ENCODE measurements at regions not wholly inside any gene's neighbourhood (a gene's known extent, or its start where the extent isn't known, plus 50 kb on each side); places are given as distances from the start of the nearest gene placed in this dataset.

GRCh38 chr12:41804026-41804425 is 340.6 kb downstream of the GXYLT1 start (continued):
- TF ChIP-seq ZNF341 (tag by site-specific recombination; IDR thresholded peaks at IDR 0.05; ENCODE audit: low read depth) (no peak), ZNF350 (tag by site-specific recombination; IDR thresholded peaks at IDR 0.05) (no peak)
- TF ChIP-seq, protein P1, sequence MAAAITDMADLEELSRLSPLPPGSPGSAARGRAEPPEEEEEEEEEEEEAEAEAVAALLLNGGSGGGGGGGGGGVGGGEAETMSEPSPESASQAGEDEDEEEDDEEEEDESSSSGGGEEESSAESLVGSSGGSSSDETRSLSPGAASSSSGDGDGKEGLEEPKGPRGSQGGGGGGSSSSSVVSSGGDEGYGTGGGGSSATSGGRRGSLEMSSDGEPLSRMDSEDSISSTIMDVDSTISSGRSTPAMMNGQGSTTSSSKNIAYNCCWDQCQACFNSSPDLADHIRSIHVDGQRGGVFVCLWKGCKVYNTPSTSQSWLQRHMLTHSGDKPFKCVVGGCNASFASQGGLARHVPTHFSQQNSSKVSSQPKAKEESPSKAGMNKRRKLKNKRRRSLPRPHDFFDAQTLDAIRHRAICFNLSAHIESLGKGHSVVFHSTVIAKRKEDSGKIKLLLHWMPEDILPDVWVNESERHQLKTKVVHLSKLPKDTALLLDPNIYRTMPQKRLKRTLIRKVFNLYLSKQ (tag by site-specific recombination; IDR thresholded peaks at IDR 0.05; ENCODE audit: borderline replicate concordance) = no peak

GRCh38 chr12:41802803-41803202 is 341.9 kb downstream of the GXYLT1 start:
- Histone ChIP-seq H3K36me3 (ENCODE audit: control insufficient read depth in 2 of 2, insufficient read depth in 1 of 2, low read length in 2 of 2) (no peaks in the 10 kb centered on the region), H3K27ac (ENCODE audit: extremely low read depth, low read depth, low read length) (no peak overlapping the region), H3K9me3 (ENCODE audit: control insufficient read depth, insufficient read depth, low read depth, low read length) (no peaks in the 10 kb centered on the region), H3K4me1 (ENCODE audit: control insufficient read depth, insufficient read depth, low read length) (no peaks in the 10 kb centered on the region), H3K4me3 (ENCODE audit: low read depth, low read length) (no peak overlapping the region)
- ChIA-PET POLR2A (no interaction called here), CTCF (no interaction called here)
- TF ChIP-seq ZNF223 (tag by site-specific recombination; IDR thresholded peaks at IDR 0.05) (no peak), ZNF10 (tag by site-specific recombination; IDR thresholded peaks at IDR 0.05) (no peak), ZNF707 (tag by site-specific recombination; IDR thresholded peaks at IDR 0.05) (no peak), ZNF146 (tag by site-specific recombination; IDR thresholded peaks at IDR 0.05) (no peak), GLI2 (tag by site-specific recombination; IDR thresholded peaks at IDR 0.05; ENCODE audit: borderline replicate concordance, low read depth) (no peak), ZNF121 (tag by site-specific recombination; IDR thresholded peaks at IDR 0.05) (no peak), ZNF664 (tag by site-specific recombination; IDR thresholded peaks at IDR 0.05) (no peak), ZNF529 (tag by site-specific recombination; IDR thresholded peaks at IDR 0.05; ENCODE audit: insufficient replicate concordance) (no peak), ZNF449 (tag by site-specific recombination; IDR thresholded peaks at IDR 0.05) (no peak), ATF2 (tag by site-specific recombination; IDR thresholded peaks at IDR 0.05; ENCODE audit: low read depth) (no peak)
- TF ChIP-seq, protein P2, sequence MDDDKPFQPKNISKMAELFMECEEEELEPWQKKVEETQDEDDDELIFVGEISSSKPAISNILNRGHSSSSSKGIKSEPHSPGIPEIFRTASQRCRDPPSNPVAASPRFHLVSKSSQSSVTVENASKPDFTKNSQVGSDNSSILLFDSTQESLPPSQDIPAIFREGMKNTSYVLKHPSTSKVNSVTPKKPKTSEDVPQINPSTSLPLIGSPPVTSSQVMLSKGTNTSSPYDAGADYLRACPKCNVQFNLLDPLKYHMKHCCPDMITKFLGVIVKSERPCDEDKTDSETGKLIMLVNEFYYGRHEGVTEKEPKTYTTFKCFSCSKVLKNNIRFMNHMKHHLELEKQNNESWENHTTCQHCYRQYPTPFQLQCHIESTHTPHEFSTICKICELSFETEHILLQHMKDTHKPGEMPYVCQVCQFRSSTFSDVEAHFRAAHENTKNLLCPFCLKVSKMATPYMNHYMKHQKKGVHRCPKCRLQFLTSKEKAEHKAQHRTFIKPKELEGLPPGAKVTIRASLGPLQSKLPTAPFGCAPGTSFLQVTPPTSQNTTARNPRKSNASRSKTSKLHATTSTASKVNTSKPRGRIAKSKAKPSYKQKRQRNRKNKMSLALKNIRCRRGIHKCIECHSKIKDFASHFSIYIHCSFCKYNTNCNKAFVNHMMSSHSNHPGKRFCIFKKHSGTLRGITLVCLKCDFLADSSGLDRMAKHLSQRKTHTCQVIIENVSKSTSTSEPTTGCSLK (tag by site-specific recombination; IDR thresholded peaks at IDR 0.05) = no peak

DNA sequence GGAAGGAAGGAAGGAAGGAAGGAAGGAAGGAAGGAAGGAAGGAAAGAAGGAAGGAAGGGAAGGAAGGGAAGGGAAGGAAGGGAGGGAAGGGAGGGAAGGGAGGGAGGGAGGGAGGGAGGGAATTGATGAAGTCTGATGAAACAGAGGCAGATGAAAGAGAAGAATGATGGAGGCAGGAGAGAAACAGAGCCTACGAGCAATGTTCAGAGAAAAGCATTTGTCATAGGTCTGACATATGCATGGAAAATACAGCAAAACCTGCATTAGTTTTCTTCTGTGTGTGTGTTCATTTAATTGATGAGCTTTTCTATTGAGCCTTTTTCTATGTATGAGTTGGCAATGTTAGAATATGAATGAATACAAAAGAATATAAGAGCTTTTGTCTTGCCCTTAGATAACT is 343.4 kb downstream of the GXYLT1 start:
- H3K4me1 ChIP-seq (ENCODE audit: control insufficient read depth, insufficient read depth, low read length) = no peaks in the 10 kb centered on the region
- H3K36me3 ChIP-seq (ENCODE audit: control insufficient read depth in 2 of 2, insufficient read depth in 1 of 2, low read length in 2 of 2) = no peaks in the 10 kb centered on the region
- TF ChIP-seq, protein P3, sequence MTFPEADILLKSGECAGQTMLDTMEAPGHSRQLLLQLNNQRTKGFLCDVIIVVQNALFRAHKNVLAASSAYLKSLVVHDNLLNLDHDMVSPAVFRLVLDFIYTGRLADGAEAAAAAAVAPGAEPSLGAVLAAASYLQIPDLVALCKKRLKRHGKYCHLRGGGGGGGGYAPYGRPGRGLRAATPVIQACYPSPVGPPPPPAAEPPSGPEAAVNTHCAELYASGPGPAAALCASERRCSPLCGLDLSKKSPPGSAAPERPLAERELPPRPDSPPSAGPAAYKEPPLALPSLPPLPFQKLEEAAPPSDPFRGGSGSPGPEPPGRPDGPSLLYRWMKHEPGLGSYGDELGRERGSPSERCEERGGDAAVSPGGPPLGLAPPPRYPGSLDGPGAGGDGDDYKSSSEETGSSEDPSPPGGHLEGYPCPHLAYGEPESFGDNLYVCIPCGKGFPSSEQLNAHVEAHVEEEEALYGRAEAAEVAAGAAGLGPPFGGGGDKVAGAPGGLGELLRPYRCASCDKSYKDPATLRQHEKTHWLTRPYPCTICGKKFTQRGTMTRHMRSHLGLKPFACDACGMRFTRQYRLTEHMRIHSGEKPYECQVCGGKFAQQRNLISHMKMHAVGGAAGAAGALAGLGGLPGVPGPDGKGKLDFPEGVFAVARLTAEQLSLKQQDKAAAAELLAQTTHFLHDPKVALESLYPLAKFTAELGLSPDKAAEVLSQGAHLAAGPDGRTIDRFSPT (tag by site-specific recombination; IDR thresholded peaks at IDR 0.05) = no peak
- TF ChIP-seq SP7 (tag by site-specific recombination; IDR thresholded peaks at IDR 0.05) = no peak
- no peak for TF ChIP-seq REPIN1 (tag by site-specific recombination; IDR thresholded peaks at IDR 0.05; ENCODE audit: low read depth)
- no peak for TF ChIP-seq ZNF585B (tag by site-specific recombination; IDR thresholded peaks at IDR 0.05)
- no peak for TF ChIP-seq ZNF830 (tag by site-specific recombination; IDR thresholded peaks at IDR 0.05; ENCODE audit: low read depth)
- no peak for TF ChIP-seq ZNF449 (tag by site-specific recombination; IDR thresholded peaks at IDR 0.05)
- TF ChIP-seq ZNF558 (tag by site-specific recombination; IDR thresholded peaks at IDR 0.05) = no peak
- CTCF ChIA-PET = no interaction called here
- POLR2A ChIA-PET = no interaction called here
- H3K9me3 ChIP-seq (ENCODE audit: control insufficient read depth, insufficient read depth, low read depth, low read length) = no peaks in the 10 kb centered on the region
- no peak overlapping the region for H3K4me3 ChIP-seq (ENCODE audit: low read depth, low read length)
- H3K27ac ChIP-seq (ENCODE audit: extremely low read depth, low read depth, low read length) = no peak overlapping the region

All from HEK293 (cell line).